ENCODE measurements at regions not wholly inside any gene's neighbourhood (a gene's known extent, or its start where the extent isn't known, plus 50 kb on each side); places are given as distances from the start of the nearest gene placed in this dataset.
"Not testable (repeated sequence)": the region's sequence is repeated elsewhere in the genome, so short reads cannot be mapped to it uniquely, and the experiment has no call there.

DNA sequence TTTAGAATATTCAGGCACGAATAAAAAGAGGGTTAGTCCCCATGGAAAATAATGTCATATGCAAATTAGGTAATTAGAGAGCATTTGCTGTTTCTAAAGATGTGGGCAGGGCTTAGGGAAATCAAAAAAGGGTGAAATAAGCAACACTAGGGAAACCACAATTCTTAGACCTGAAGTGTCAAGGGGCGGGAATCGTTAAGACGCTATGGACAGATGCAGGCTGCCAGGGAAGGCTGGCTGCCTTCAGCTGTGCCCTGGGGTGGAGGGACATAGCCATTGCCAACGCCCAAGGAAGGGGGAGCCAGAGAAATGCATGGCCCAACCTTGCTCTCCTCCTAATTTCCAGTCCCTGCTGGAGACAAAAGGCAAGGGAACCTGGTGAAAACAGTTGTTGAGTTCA, 141.7 kb upstream of the PROK2 start:
- no peaks in the 10 kb centered on the region for H4K20me1 ChIP-seq (ENCODE audit: insufficient read depth, low read length)
- H3K4me3 Mint-ChIP-seq, result no peak overlapping the region
- no peak overlapping the region for H3K27ac ChIP-seq (ENCODE audit: low read depth in 1 of 2, low read length in 2 of 2)
- H3K36me3 Mint-ChIP-seq, result no peaks in the 10 kb centered on the region
- H3K79me2 ChIP-seq (ENCODE audit: insufficient read depth, low read length), result no peaks in the 10 kb centered on the region
- H3K4me1 ChIP-seq (ENCODE audit: control insufficient read depth in 1 of 2, insufficient read depth in 2 of 2, low read length in 2 of 2), result no peaks in the 10 kb centered on the region
- no peak for DNase-seq
- H3K36me3 ChIP-seq (replicated peaks in 1 of 2; ENCODE audit: control insufficient read depth in 1 of 2, insufficient read depth in 2 of 2, low read length in 2 of 2), result no peaks in the 10 kb centered on the region
- peaks cover 20 to 54% (median 22%) of the 10 kb centered on the region in 3 donors for H3K27me3 Mint-ChIP-seq (ENCODE audit: low read depth in 3 of 3)
- peaks cover 3% of the 10 kb centered on the region for H3K4me1 Mint-ChIP-seq
- H2AFZ ChIP-seq (ENCODE audit: insufficient read depth, low read depth, low read length, poor library complexity, severe bottlenecking), result no peak overlapping the region
- intact Hi-C loops (cut with micrococcal nuclease), result no loop called here
- H3K4me2 ChIP-seq (replicated peaks; ENCODE audit: extremely low read depth, low read length, poor library complexity, severe bottlenecking), result no peak overlapping the region
- H3K27ac Mint-ChIP-seq, result no peak overlapping the region
- WGBS (ENCODE audit: insufficient coverage), result 79% methylated on average over 5 of the region's 5 CpGs
- TF ChIP-seq, protein P1, sequence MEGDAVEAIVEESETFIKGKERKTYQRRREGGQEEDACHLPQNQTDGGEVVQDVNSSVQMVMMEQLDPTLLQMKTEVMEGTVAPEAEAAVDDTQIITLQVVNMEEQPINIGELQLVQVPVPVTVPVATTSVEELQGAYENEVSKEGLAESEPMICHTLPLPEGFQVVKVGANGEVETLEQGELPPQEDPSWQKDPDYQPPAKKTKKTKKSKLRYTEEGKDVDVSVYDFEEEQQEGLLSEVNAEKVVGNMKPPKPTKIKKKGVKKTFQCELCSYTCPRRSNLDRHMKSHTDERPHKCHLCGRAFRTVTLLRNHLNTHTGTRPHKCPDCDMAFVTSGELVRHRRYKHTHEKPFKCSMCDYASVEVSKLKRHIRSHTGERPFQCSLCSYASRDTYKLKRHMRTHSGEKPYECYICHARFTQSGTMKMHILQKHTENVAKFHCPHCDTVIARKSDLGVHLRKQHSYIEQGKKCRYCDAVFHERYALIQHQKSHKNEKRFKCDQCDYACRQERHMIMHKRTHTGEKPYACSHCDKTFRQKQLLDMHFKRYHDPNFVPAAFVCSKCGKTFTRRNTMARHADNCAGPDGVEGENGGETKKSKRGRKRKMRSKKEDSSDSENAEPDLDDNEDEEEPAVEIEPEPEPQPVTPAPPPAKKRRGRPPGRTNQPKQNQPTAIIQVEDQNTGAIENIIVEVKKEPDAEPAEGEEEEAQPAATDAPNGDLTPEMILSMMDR (IDR thresholded peaks at IDR 0.05), result no peak
- H3K4me3 ChIP-seq (replicated peaks in 1 of 3; ENCODE audit: low read depth in 2 of 3, low read length in 3 of 3), result no peak overlapping the region
- peaks cover 0 to 2% (median 0%) of the 10 kb centered on the region in 7 donors for H3K9me3 Mint-ChIP-seq
- peaks cover 20 to 36% of the 10 kb centered on the region in 2 donors for H3K27me3 ChIP-seq (ENCODE audit: control insufficient read depth in 2 of 2, insufficient read depth in 2 of 2, low read length in 2 of 2)
- H3K9ac ChIP-seq (ENCODE audit: insufficient read depth, low read length, poor library complexity, severe bottlenecking), result no peak overlapping the region
- no peaks in the 10 kb centered on the region for H3K9me3 ChIP-seq (replicated peaks in 1 of 2; ENCODE audit: control insufficient read depth in 1 of 2, insufficient read depth in 1 of 2, low read length in 2 of 2)

DNA sequence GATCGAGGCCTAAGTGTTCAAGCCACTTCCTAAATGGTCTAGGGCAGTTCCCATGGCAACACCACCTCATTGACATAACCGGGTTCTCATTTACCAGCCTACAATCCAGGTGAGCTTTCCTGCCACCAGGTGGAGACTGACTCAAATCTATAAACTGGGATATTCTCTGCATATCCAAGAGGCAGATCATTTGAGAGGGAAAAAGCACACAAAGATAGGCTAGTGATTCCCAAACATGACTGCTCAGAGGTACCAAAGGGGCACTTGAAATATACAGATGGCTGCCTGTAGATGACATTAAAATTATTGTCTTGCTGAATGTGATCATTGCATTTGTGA, 141.3 kb upstream of the PROK2 start:
- Histone ChIP-seq H3K9ac (ENCODE audit: insufficient read depth, low read length, poor library complexity, severe bottlenecking) (no peak overlapping the region), H3K9me3 (replicated peaks in 1 of 2; ENCODE audit: control insufficient read depth in 1 of 2, insufficient read depth in 1 of 2, low read length in 2 of 2) (no peaks in the 10 kb centered on the region), H3K4me3 (replicated peaks in 1 of 3; ENCODE audit: low read depth in 2 of 3, low read length in 3 of 3) (no peak overlapping the region), H3K27me3 (ENCODE audit: control insufficient read depth in 2 of 2, insufficient read depth in 2 of 2, low read length in 2 of 2) (peaks cover 23 to 40% of the 10 kb centered on the region in 2 donors), H3K79me2 (ENCODE audit: insufficient read depth, low read length) (no peaks in the 10 kb centered on the region), H3K36me3 (replicated peaks in 1 of 2; ENCODE audit: control insufficient read depth in 1 of 2, insufficient read depth in 2 of 2, low read length in 2 of 2) (no peaks in the 10 kb centered on the region), H3K27ac (ENCODE audit: low read depth in 1 of 2, low read length in 2 of 2) (no peak overlapping the region), H2AFZ (ENCODE audit: insufficient read depth, low read depth, low read length, poor library complexity, severe bottlenecking) (no peak overlapping the region), H4K20me1 (ENCODE audit: insufficient read depth, low read length) (no peaks in the 10 kb centered on the region), H3K4me1 (ENCODE audit: control insufficient read depth in 1 of 2, insufficient read depth in 2 of 2, low read length in 2 of 2) (no peaks in the 10 kb centered on the region), H3K4me2 (replicated peaks; ENCODE audit: extremely low read depth, low read length, poor library complexity, severe bottlenecking) (no peak overlapping the region)
- H3K4me1 Mint-ChIP-seq, result peaks cover 3% of the 10 kb centered on the region
- no peak for DNase-seq
- no peak overlapping the region for H3K4me3 Mint-ChIP-seq
- WGBS (ENCODE audit: insufficient coverage), result 63% methylated on average over 1 of the region's 2 CpGs
- TF ChIP-seq, protein P1 (IDR thresholded peaks at IDR 0.05), result no peak
- H3K36me3 Mint-ChIP-seq, result no peaks in the 10 kb centered on the region
- intact Hi-C loops (cut with micrococcal nuclease), result no loop called here
- peaks cover 0 to 2% (median 0%) of the 10 kb centered on the region in 7 donors for H3K9me3 Mint-ChIP-seq
- no peak overlapping the region for H3K27ac Mint-ChIP-seq
- H3K27me3 Mint-ChIP-seq (ENCODE audit: low read depth in 3 of 3), result peaks cover 23 to 58% (median 26%) of the 10 kb centered on the region in 3 donors

DNA sequence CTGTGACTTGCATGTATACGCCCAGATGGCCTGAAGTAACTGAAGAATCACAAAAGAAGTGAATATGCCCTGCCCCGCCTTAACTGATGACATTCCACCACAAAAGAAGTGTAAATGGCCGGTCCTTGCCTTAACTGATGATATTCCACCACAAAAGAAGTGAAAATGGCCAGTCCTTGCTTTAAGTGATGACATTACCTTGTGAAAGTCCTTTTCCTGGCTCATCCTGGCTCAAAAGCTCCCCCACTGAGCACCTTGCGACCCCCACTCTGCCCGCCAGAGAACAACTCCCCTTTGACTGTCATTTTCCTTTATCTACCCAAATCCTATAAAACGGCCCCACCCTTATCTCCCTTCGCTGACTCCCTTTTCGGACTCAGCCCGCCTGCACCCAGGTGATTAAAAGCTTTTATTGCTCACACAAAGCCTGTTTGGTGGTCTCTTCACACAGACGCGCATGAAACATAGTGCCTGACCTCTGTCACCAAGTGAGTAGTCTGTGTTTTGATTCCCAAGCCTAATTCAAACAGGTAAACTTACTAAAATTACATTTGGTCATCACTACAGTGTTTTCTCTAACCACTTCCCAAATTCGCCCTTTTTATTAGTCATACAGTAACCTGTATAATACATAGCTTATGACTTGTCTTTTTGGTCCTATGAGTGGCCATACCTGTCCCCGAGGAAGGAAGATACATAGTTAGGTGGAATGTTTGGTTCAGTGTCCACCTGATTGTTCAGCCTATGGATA, 140.7 kb upstream of the PROK2 start:
- H3K9ac ChIP-seq (ENCODE audit: insufficient read depth, low read length, poor library complexity, severe bottlenecking); H3K79me2 ChIP-seq (ENCODE audit: insufficient read depth, low read length); H3K4me3 ChIP-seq (replicated peaks in 1 of 3; ENCODE audit: low read depth in 2 of 3, low read length in 3 of 3); H3K4me1 ChIP-seq (ENCODE audit: control insufficient read depth in 1 of 2, insufficient read depth in 2 of 2, low read length in 2 of 2); intact Hi-C loops (cut with micrococcal nuclease); H3K9me3 ChIP-seq (replicated peaks in 1 of 2; ENCODE audit: control insufficient read depth in 1 of 2, insufficient read depth in 1 of 2, low read length in 2 of 2); H3K36me3 ChIP-seq (replicated peaks in 1 of 2; ENCODE audit: control insufficient read depth in 1 of 2, insufficient read depth in 2 of 2, low read length in 2 of 2); H3K27ac Mint-ChIP-seq; H3K4me1 Mint-ChIP-seq; H3K36me3 Mint-ChIP-seq; H3K9me3 Mint-ChIP-seq; H2AFZ ChIP-seq (ENCODE audit: insufficient read depth, low read depth, low read length, poor library complexity, severe bottlenecking); H4K20me1 ChIP-seq (ENCODE audit: insufficient read depth, low read length); DNase-seq; H3K27ac ChIP-seq (ENCODE audit: low read depth in 1 of 2, low read length in 2 of 2); H3K4me2 ChIP-seq (replicated peaks; ENCODE audit: extremely low read depth, low read length, poor library complexity, severe bottlenecking): not testable (repeated sequence)
- Mint-ChIP-seq H3K27me3 (ENCODE audit: low read depth in 3 of 3) (peaks cover 28 to 62% (median 31%) of the 10 kb centered on the region in 3 donors), H3K4me3 (peak overlapping the region in 1 of 2 donors; percentile 59)
- H3K27me3 ChIP-seq (ENCODE audit: control insufficient read depth in 2 of 2, insufficient read depth in 2 of 2, low read length in 2 of 2), result peaks cover 28 to 45% of the 10 kb centered on the region in 2 donors
- 95% methylated on average over 6 of the region's 13 CpGs for WGBS (ENCODE audit: insufficient coverage)
